ENCODE measurements at regions not wholly inside any gene's neighbourhood (a gene's known extent, or its start where the extent isn't known, plus 50 kb on each side); places are given as distances from the start of the nearest gene placed in this dataset.

DNA sequence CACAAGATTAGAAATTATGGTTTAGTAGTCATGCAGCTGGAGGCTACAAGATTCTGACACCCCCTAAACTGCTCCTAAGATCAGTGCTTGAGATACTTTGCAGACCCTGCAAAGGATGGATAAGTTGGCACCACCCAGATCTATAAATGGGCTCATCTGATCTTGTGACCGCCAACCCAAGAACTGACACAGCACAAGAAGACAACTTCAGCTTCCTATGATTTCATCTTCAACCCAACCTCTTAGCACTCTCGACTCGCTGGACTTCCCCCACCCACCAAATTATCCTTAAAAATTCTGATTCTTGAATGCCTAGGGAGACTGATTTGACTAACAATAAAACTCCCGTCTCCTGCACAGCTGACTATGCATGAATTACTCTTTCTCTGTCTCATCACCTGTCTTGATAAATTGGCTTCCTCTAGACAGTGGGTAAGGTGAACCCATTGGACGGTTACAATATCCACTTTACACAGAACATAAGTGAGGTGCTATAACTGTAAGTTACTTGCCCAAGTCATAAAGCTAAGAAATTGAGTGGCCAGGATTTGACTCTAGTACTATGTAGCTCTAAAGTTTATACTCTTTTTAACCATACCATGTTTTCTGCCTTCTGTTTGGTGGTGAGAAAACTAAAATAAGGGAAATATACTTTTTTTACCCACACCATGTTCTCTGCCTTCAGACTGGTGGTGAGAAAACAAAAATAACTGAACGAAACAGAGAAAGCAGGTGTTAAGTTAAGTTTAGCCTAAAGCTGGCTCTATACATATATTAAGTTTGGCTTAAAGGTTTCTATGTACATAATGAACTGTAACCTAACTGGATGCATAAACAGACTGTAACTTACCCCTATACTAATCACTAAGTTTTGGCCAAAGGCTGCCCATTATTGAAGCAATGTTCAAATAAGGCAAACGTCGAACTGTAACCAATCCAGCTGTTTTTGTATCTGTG is 962.3 kb upstream of the NXPH2 start:
- H3K27me3 ChIP-seq: no peaks in the 10 kb centered on the region
- no peaks in the 10 kb centered on the region for H3K36me3 ChIP-seq
- intact Hi-C loops (cut with DNase I): no loop called here
- no peak overlapping the region for H3K4me3 ChIP-seq
- ATAC-seq (no peak), DNase-seq (no peak), FAIRE-seq (no peak)
- H3K27ac ChIP-seq: no peak overlapping the region
- no peaks in the 10 kb centered on the region for H3K9me3 ChIP-seq
- TF ChIP-seq, protein P1, sequence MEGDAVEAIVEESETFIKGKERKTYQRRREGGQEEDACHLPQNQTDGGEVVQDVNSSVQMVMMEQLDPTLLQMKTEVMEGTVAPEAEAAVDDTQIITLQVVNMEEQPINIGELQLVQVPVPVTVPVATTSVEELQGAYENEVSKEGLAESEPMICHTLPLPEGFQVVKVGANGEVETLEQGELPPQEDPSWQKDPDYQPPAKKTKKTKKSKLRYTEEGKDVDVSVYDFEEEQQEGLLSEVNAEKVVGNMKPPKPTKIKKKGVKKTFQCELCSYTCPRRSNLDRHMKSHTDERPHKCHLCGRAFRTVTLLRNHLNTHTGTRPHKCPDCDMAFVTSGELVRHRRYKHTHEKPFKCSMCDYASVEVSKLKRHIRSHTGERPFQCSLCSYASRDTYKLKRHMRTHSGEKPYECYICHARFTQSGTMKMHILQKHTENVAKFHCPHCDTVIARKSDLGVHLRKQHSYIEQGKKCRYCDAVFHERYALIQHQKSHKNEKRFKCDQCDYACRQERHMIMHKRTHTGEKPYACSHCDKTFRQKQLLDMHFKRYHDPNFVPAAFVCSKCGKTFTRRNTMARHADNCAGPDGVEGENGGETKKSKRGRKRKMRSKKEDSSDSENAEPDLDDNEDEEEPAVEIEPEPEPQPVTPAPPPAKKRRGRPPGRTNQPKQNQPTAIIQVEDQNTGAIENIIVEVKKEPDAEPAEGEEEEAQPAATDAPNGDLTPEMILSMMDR (IDR thresholded peaks at IDR 0.05): no peak
- 58 to 74% methylated on average over 8 of the region's 8 CpGs for WGBS, 2 donors
- no peaks in the 10 kb centered on the region for H3K4me1 ChIP-seq

DNA sequence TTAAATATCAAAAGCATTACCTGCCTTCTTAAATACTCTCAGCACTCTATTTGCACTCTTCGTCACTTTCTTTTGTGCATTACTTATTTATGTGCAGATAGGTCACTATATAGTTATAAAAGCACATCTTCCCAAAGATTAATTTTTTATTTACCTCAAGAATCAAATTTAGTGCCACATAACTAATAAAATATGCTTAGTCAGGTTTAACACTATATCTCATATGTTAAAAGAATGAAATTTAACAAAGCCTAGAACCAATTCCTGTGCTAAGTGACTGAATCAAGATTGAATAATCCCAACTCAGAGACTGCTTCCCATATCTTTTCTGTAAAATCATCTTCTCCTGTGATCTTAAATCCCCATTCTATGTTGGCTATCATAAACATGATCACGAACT is 957.5 kb upstream of the NXPH2 start:
- Histone ChIP-seq H3K9me3 (no peaks in the 10 kb centered on the region), H3K4me3 (no peak overlapping the region), H3K27ac (no peak overlapping the region), H3K36me3 (no peaks in the 10 kb centered on the region), H3K27me3 (no peaks in the 10 kb centered on the region), H3K4me1 (no peaks in the 10 kb centered on the region)
- FAIRE-seq (no peak), DNase-seq (no peak), ATAC-seq (no peak)
- 53 to 62% methylated on average over 2 of the region's 2 CpGs for WGBS, 2 donors
- TF ChIP-seq, protein P1 (IDR thresholded peaks at IDR 0.05): no peak
- intact Hi-C loops (cut with DNase I): no loop called here

DNA sequence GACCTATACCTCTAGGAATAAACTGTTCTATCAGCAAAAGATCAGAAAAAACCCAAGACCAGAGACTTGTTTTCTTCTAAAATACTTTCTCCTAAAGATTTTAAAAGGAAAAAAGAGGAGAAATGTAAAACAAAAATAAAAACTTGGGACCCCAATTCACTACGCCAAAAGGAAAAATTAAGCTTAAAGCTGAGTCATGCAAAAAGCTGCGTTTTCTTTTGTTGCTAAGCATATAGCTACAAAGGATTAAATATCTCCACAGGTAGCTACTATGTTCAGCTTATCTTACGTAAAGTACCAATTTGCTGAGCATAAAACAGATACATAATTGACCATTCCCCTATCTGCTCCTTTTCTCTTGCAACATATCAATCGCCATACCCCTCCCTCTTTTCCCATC is 950.0 kb upstream of the NXPH2 start:
- Histone ChIP-seq H3K27me3 (no peaks in the 10 kb centered on the region), H3K36me3 (no peaks in the 10 kb centered on the region), H3K27ac (no peak overlapping the region), H3K4me3 (no peak overlapping the region), H3K9me3 (no peaks in the 10 kb centered on the region), H3K4me1 (no peaks in the 10 kb centered on the region)
- TF ChIP-seq, protein P1 (IDR thresholded peaks at IDR 0.05): no peak
- intact Hi-C loops (cut with DNase I): no loop called here
- DNase-seq: no peak
- FAIRE-seq: no peak
- ATAC-seq: no peak
- 56 to 63% methylated on average over 4 of the region's 4 CpGs for WGBS, 2 donors

DNA sequence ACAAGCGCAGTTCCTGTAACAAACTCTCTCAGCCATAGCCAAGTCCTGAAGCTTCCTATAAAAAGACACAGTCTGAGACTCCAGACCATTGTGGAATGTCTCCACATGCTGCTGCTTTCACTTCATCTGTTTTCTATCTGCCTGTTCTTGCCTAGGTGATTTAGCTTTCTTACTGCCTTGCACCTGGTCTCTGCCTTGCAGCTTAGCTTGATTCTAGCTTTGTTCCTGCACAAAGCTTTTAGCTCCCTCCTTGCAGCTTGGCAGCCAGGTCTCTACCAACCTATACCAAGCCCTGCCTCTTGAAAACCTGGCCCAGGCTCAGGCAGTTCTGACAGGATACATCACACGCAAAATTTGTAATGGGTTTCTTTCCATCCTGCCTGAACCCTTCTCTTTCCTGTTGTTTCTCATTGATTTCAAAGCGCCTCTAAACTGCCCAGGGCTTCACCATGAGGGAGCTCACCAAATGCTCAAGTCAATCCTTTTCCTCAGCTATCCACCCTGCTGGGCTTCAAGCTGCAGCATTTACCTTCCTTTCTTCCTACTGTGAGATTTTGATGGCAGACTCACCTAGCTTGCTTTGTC is 941.3 kb upstream of the NXPH2 start:
- no peaks in the 10 kb centered on the region for H3K9me3 ChIP-seq
- 41 to 52% methylated on average over 3 of the region's 3 CpGs for WGBS, 2 donors
- no peak overlapping the region for H3K27ac ChIP-seq
- FAIRE-seq (no peak), ATAC-seq (no peak), DNase-seq (no peak)
- TF ChIP-seq, protein P1 (IDR thresholded peaks at IDR 0.05): no peak
- H3K4me1 ChIP-seq: no peaks in the 10 kb centered on the region
- no peak overlapping the region for H3K4me3 ChIP-seq
- no peaks in the 10 kb centered on the region for H3K27me3 ChIP-seq
- intact Hi-C loops (cut with DNase I): no loop called here
- H3K36me3 ChIP-seq: no peaks in the 10 kb centered on the region

DNA sequence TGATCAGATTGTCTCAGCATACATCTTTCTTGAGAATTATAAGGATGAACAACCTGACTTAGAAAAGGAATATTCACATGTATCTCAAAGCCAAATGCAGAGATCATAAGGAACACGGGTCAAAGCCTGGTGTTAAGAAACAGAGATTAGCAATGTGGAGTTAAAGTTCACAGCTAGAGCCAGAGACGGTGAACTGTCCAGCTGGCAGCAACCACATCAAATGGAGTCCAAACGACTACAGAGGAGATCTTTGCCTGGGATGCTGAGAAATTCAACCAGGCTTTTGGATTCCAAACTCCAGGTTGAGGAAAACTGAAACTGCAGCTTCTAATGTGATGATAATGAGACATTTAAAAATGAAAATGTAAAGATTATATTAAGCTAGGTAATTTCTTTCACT is 939.9 kb upstream of the NXPH2 start:
- TF ChIP-seq, protein P1 (IDR thresholded peaks at IDR 0.05): no peak
- Histone ChIP-seq H3K27me3 (no peaks in the 10 kb centered on the region), H3K9me3 (no peaks in the 10 kb centered on the region), H3K27ac (no peak overlapping the region), H3K4me1 (no peaks in the 10 kb centered on the region), H3K36me3 (no peaks in the 10 kb centered on the region), H3K4me3 (no peak overlapping the region)
- no peak for DNase-seq
- ATAC-seq: no peak
- intact Hi-C loops (cut with DNase I): no loop called here
- FAIRE-seq: no peak
- WGBS, 2 donors: 41 to 44% methylated on average over 3 of the region's 3 CpGs

Data from pancreas (tissue), 10 donors.